Panc1 (cell line): ENCODE measurements at regions not wholly inside any gene's neighbourhood (a gene's known extent, or its start where the extent isn't known, plus 50 kb on each side); places are given as distances from the start of the nearest gene placed in this dataset.

Source experiments
- ATAC-seq: fragments of 200-7000 bp; cut with Tn5 transposase; 2 replicates; pipeline ENCODE4 v1.9.1; 2020; ENCODE audit warnings: mild to moderate bottlenecking, moderate library complexity
- BruUV-seq: library from RNA; stranded (reverse); fragments of 400-500 nt; replicated peaks from 2 replicates; lab custom pipeline; 2021; lab: Mats Ljungman, UMichigan
- CTCF ChIA-PET: fragments of 300-600 bp; sonication (Branson Sonifier 250); formaldehyde crosslinking; loops from one replicate; lab custom pipeline; 2022; ENCODE audit warnings: antibody characterized with exemption; lab: Charles Lee
- POLR2A ChIA-PET: fragments of 300-600 bp; sonication (Branson Sonifier 250); formaldehyde crosslinking; loops from one replicate; lab custom pipeline; 2022; ENCODE audit warnings: antibody characterized with exemption; lab: Charles Lee
- DNase-seq: peaks from one replicate; pipeline ENCODE4 v3.0.0-alpha.2; 2010; ENCODE audit warnings: low read depth, low spot score
- H3K27ac ChIP-seq: 2 replicates; pipeline ENCODE4 v1.5.1; 2011; ENCODE audit warnings: mild to moderate bottlenecking, low read length, inconsistent platforms
- H3K27me3 ChIP-seq: fragments of 200-500 bp; sonication (Bioruptor generic); 2 replicates; pipeline ENCODE4 v1.6.0; 2014; ENCODE audit warnings: low read length, inconsistent platforms; ENCODE audit not compliant: control insufficient read depth, insufficient read depth
- H3K36me3 ChIP-seq: fragments of 200-500 bp; sonication (Bioruptor generic); 2 replicates; pipeline ENCODE4 v1.5.1; 2014; ENCODE audit warnings: inconsistent platforms, mild to moderate bottlenecking, low read length, moderate library complexity; ENCODE audit not compliant: control insufficient read depth, insufficient read depth
- H3K4me1 ChIP-seq: 2 replicates; pipeline ENCODE4 v1.5.1; 2011; ENCODE audit warnings: inconsistent platforms, mild to moderate bottlenecking, low read length, moderate library complexity; ENCODE audit not compliant: control insufficient read depth, insufficient read depth
- H3K4me3 ChIP-seq, 2 experiments: 2 replicates each; pipeline ENCODE4 v1.5.1; 2011 to 2012; ENCODE audit warnings: low read depth in 2 of 2, low read length in 2 of 2, mild to moderate bottlenecking in 2 of 2, inconsistent platforms in 1 of 2, moderate library complexity in 1 of 2
- H3K9me3 ChIP-seq: fragments of 200-500 bp; sonication (Bioruptor generic); 2 replicates; pipeline ENCODE4 v1.5.1; 2014; ENCODE audit warnings: low read depth, mild to moderate bottlenecking, inconsistent platforms, low read length, moderate library complexity; ENCODE audit not compliant: control insufficient read depth, insufficient read depth
- POLR2AphosphoS5 ChIP-seq: IDR thresholded peaks from 2 replicates; pipeline ENCODE4 v1.6.1; 2012; ENCODE audit warnings: mild to moderate bottlenecking, low read depth, low read length, moderate library complexity
- SIN3A ChIP-seq: IDR thresholded peaks from 2 replicates; pipeline ENCODE4 v1.6.1; 2012; ENCODE audit warnings: low read depth, mild to moderate bottlenecking, low read length, moderate library complexity, borderline replicate concordance; ENCODE audit not compliant: insufficient read depth
- TCF7L2 ChIP-seq: IDR thresholded peaks from 2 replicates; pipeline ENCODE4 v1.6.1; 2011; ENCODE audit warnings: mild to moderate bottlenecking, low read depth, low read length, inconsistent platforms
- in situ Hi-C: cut with HindIII; loops from 2 replicates; pipeline ENCODE4 v1.10.0; 2016; ENCODE audit warnings: low sequenced_read_pairs, low pct_unique_long_range_greater_than_20kb
- intact Hi-C: fragments of 100-400 bp; cut with micrococcal nuclease; formaldehyde crosslinking; loops from one replicate; pipeline ENCODE4 v1.10.0; 2022; ENCODE audit not compliant: unreplicated experiment
- TF ChIP-seq, protein P1 (sequence below): fragments of 450-650 bp; IDR thresholded peaks from 2 replicates; pipeline ENCODE4 v1.5.1; 2017; ENCODE audit warnings: mild to moderate bottlenecking
- TF ChIP-seq, protein P2 (sequence below), 2 experiments: IDR thresholded peaks; 2 replicates each; pipeline ENCODE4 v1.6.1; 2011 to 2012; ENCODE audit warnings: low read depth in 2 of 2, control low read depth in 1 of 2, low read length in 1 of 2, mild to moderate bottlenecking in 1 of 2, moderate library complexity in 1 of 2; ENCODE audit not compliant: insufficient read depth in 1 of 2

DNA sequence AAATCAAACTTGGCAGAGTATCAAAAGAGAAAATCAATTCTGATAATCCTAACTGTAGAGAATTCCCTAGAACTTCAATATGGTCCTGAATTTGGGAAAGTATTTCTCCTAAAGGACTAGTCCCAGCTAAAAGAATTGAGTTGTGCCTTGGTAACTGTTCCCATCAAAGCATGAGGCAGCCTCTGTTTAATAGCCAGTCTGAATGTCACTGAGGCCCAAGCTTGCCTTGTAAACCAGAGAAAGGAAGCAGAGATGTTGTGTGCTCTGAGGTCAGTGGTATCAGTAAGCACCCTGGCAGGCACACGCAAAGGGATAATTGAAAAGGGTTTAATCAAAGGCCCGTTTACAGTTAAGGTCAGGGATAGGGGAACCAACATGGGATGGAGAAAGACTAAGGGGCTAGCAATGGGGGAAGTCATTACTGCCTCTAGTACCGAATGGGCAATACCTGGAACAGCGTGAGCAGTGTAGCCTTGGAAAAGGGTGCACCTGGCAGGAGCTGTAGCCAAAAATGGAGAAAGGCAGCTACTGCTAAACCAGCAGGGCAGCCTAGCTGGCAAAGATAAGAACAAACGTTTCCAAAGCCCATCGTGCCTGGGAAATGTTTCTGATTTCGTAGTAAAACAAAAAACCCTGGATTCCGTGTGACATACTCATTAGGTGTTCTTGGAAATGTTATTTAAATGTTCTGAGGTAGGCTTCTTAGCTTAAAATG is 635.5 kb downstream of the PLPP3 start:
- POLR2A ChIA-PET: no interaction called here
- BruUV-seq: no TSS peak

DNA sequence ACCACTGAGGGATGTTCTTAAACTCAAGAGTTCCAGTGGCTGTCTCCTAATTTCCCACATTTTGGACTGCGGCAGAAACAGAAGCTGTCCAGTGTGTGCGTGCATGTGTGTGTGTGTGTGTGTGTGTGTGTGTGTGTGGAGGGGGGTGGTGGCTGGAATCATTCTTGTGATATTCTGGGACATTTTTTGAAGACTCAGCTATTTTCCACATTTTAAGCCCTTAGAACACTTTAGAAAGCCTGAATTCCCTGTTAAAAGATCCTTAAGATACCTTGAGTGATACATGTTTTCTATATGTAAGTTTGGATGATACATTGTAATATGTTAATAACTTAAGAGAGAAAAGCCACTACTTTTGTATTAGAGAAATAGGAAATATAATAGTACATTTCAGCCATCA is 636.4 kb downstream of the PLPP3 start:
- in situ Hi-C loops: no loop called here
- intact Hi-C loops: no loop called here
- no peaks in the 10 kb centered on the region for H3K36me3 ChIP-seq
- BruUV-seq: no TSS peak
- ATAC-seq (no peak), DNase-seq (no peak)
- ChIA-PET POLR2A (no interaction called here), CTCF (no interaction called here)
- TF ChIP-seq, protein P1, sequence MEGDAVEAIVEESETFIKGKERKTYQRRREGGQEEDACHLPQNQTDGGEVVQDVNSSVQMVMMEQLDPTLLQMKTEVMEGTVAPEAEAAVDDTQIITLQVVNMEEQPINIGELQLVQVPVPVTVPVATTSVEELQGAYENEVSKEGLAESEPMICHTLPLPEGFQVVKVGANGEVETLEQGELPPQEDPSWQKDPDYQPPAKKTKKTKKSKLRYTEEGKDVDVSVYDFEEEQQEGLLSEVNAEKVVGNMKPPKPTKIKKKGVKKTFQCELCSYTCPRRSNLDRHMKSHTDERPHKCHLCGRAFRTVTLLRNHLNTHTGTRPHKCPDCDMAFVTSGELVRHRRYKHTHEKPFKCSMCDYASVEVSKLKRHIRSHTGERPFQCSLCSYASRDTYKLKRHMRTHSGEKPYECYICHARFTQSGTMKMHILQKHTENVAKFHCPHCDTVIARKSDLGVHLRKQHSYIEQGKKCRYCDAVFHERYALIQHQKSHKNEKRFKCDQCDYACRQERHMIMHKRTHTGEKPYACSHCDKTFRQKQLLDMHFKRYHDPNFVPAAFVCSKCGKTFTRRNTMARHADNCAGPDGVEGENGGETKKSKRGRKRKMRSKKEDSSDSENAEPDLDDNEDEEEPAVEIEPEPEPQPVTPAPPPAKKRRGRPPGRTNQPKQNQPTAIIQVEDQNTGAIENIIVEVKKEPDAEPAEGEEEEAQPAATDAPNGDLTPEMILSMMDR: no peak
- TF ChIP-seq SIN3A: no peak
- TF ChIP-seq POLR2AphosphoS5: no peak
- TF ChIP-seq, protein P2, sequence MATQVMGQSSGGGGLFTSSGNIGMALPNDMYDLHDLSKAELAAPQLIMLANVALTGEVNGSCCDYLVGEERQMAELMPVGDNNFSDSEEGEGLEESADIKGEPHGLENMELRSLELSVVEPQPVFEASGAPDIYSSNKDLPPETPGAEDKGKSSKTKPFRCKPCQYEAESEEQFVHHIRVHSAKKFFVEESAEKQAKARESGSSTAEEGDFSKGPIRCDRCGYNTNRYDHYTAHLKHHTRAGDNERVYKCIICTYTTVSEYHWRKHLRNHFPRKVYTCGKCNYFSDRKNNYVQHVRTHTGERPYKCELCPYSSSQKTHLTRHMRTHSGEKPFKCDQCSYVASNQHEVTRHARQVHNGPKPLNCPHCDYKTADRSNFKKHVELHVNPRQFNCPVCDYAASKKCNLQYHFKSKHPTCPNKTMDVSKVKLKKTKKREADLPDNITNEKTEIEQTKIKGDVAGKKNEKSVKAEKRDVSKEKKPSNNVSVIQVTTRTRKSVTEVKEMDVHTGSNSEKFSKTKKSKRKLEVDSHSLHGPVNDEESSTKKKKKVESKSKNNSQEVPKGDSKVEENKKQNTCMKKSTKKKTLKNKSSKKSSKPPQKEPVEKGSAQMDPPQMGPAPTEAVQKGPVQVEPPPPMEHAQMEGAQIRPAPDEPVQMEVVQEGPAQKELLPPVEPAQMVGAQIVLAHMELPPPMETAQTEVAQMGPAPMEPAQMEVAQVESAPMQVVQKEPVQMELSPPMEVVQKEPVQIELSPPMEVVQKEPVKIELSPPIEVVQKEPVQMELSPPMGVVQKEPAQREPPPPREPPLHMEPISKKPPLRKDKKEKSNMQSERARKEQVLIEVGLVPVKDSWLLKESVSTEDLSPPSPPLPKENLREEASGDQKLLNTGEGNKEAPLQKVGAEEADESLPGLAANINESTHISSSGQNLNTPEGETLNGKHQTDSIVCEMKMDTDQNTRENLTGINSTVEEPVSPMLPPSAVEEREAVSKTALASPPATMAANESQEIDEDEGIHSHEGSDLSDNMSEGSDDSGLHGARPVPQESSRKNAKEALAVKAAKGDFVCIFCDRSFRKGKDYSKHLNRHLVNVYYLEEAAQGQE (IDR thresholded peaks at IDR 0.05; ENCODE audit: insufficient read depth in 1 of 2, low read depth in 2 of 2, low read length in 1 of 2): no peak
- TF ChIP-seq TCF7L2: no peak
- no peaks in the 10 kb centered on the region for H3K9me3 ChIP-seq
- H3K4me3 ChIP-seq: no peak overlapping the region
- no peaks in the 10 kb centered on the region for H3K27me3 ChIP-seq
- H3K27ac ChIP-seq: no peak overlapping the region
- H3K4me1 ChIP-seq: no peaks in the 10 kb centered on the region

More for the DNA sequence above, 635.5 kb downstream of the PLPP3 start:
- Histone ChIP-seq H3K9me3 (no peaks in the 10 kb centered on the region), H3K27me3 (no peaks in the 10 kb centered on the region), H3K4me3 (no peak overlapping the region), H3K4me1 (no peaks in the 10 kb centered on the region), H3K36me3 (no peaks in the 10 kb centered on the region), H3K27ac (no peak overlapping the region)
- no peak for TF ChIP-seq SIN3A
- no peak for TF ChIP-seq POLR2AphosphoS5
- TF ChIP-seq, protein P1: no peak
- no peak for TF ChIP-seq TCF7L2
- TF ChIP-seq, protein P2 (IDR thresholded peaks at IDR 0.05; ENCODE audit: insufficient read depth in 1 of 2, low read depth in 2 of 2, low read length in 1 of 2): no peak
- CTCF ChIA-PET: no interaction called here
- DNase-seq: no peak
- intact Hi-C loops: no loop called here
- in situ Hi-C loops: no loop called here
- no peak for ATAC-seq
